ENCODE measurements at regions not wholly inside any gene's neighbourhood (a gene's known extent, or its start where the extent isn't known, plus 50 kb on each side); places are given as distances from the start of the nearest gene placed in this dataset.

GRCh38 chr3:115396801-115397200 is 226.5 kb upstream of the GAP43 start:
- TF ChIP-seq GATA3 (IDR thresholded peaks at IDR 0.05; ENCODE audit: low read depth, low read length) (no peak), GATA2 (IDR thresholded peaks at IDR 0.05; ENCODE audit: low read depth, low read length) (no peak)

Data from SH-SY5Y (cell line).